SU-DHL-6 (cell line): ENCODE measurements at regions not wholly inside any gene's neighbourhood (a gene's known extent, or its start where the extent isn't known, plus 50 kb on each side); places are given as distances from the start of the nearest gene placed in this dataset.

Experiments used
- EZH2phosphoT487 ChIP-seq: fragments of 200-600 bp; sonication (generic), shearing (Covaris generic); conservative IDR thresholded peaks from 2 replicates; pipeline ENCODE4 v1.6.1; 2018; ENCODE audit warnings: mild to moderate bottlenecking, antibody characterized with exemption, low read length, moderate library complexity, mixed read lengths
- TF ChIP-seq, protein P1 (sequence below): fragments of 200-600 bp; sonication (generic); IDR thresholded peaks from one replicate; pipeline ENCODE4 v1.5.1; 2017; ENCODE audit warnings: antibody characterized with exemption, mild to moderate bottlenecking, low read length, moderate library complexity; ENCODE audit not compliant: insufficient read depth, poor library complexity, severe bottlenecking

DNA sequence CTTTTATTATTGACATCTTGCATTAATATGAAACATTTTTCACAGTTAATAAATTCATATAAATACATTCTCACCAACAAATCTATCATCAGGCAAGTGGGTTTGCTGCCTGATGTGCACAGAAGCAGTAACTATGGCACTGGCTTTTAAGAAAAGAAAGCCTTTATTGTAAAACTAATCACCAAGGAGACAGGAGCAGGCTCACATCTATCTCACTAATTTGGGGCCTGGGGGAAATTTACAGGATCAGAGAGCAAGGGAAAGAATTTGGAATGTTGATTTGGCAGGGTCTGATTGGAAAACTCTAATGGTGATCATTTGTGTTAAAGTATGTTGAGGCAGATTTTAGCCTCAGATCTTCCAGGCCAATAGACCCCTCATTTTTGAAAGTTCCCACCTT lies 605.7 kb downstream of the POM121L12 start:
- TF ChIP-seq, protein P1, sequence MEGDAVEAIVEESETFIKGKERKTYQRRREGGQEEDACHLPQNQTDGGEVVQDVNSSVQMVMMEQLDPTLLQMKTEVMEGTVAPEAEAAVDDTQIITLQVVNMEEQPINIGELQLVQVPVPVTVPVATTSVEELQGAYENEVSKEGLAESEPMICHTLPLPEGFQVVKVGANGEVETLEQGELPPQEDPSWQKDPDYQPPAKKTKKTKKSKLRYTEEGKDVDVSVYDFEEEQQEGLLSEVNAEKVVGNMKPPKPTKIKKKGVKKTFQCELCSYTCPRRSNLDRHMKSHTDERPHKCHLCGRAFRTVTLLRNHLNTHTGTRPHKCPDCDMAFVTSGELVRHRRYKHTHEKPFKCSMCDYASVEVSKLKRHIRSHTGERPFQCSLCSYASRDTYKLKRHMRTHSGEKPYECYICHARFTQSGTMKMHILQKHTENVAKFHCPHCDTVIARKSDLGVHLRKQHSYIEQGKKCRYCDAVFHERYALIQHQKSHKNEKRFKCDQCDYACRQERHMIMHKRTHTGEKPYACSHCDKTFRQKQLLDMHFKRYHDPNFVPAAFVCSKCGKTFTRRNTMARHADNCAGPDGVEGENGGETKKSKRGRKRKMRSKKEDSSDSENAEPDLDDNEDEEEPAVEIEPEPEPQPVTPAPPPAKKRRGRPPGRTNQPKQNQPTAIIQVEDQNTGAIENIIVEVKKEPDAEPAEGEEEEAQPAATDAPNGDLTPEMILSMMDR, result no peak
- TF ChIP-seq EZH2phosphoT487, result no peak
